ENCODE measurements at regions not wholly inside any gene's neighbourhood (a gene's known extent, or its start where the extent isn't known, plus 50 kb on each side); places are given as distances from the start of the nearest gene placed in this dataset.

DNA sequence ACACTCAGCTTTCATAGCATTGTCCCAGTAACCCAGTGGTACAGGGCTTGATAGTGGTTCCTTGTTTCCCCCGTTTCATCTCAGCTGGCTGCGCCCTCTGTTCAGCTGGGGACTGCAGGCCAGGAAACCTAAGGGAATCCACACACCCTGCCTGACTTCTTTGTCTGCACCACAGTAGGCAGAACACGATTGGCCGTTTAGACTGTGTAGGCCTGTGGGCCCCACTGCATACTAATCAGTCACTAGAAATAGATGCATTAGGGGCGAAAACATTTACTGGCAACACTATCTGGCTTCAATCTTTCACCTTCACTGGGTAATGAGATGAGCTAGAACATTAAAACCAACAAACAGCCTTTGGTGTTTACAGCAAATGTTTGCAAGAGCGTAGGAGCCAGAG lies 512.7 kb upstream of the BRINP1 start:
- H3K79me1 ChIP-seq (replicated peaks; ENCODE audit: low read length, poor library complexity, severe bottlenecking): no peaks in the 10 kb centered on the region
- no peak overlapping the region for H3K27ac ChIP-seq (ENCODE audit: low read length, poor library complexity, severe bottlenecking)
- H3K27me3 ChIP-seq (ENCODE audit: control insufficient read depth in 1 of 2, insufficient read depth in 1 of 2, low read length in 2 of 2): no peaks in the 10 kb centered on the region
- H2BK120ac ChIP-seq (ENCODE audit: low read depth, low read length): no peak overlapping the region
- H2AFZ ChIP-seq (ENCODE audit: low read depth, low read length): no peak overlapping the region
- H3K4me3 ChIP-seq (ENCODE audit: insufficient read depth in 1 of 2, low read depth in 1 of 2, low read length in 2 of 2): no peak overlapping the region
- H3K14ac ChIP-seq (ENCODE audit: low read length in 2 of 2): no peak overlapping the region
- no peaks in the 10 kb centered on the region for H3K9me3 ChIP-seq (ENCODE audit: control insufficient read depth, low read length)
- no peak overlapping the region for H3K4me2 ChIP-seq (ENCODE audit: low read length, poor library complexity, severe bottlenecking)
- H2BK15ac ChIP-seq (ENCODE audit: low read depth, poor library complexity, severe bottlenecking): no peak overlapping the region
- H3K18ac ChIP-seq (ENCODE audit: low read depth in 1 of 2, low read length in 2 of 2): no peak overlapping the region
- no peak overlapping the region for H3K9ac ChIP-seq (ENCODE audit: low read length)
- no peak overlapping the region for H3K23ac ChIP-seq (ENCODE audit: low read length in 2 of 2)
- DNase-seq: no peak
- no peak overlapping the region for H3K4ac ChIP-seq (ENCODE audit: low read depth in 1 of 2, low read length in 2 of 2)
- H2BK5ac ChIP-seq (ENCODE audit: low read depth, low read length, poor library complexity, severe bottlenecking): no peak overlapping the region
- 77% methylated on average over 6 of the region's 6 CpGs for WGBS
- no peak overlapping the region for H4K8ac ChIP-seq (ENCODE audit: low read length)
- no peaks in the 10 kb centered on the region for H3K36me3 ChIP-seq (ENCODE audit: control insufficient read depth in 1 of 2, insufficient read depth in 2 of 2, low read depth in 1 of 2, low read length in 2 of 2)
- H3K4me1 ChIP-seq (ENCODE audit: control insufficient read depth, insufficient read depth, low read depth, low read length): no peaks in the 10 kb centered on the region
- no peak overlapping the region for H2AK5ac ChIP-seq (ENCODE audit: low read length, severe bottlenecking)
- H4K91ac ChIP-seq (ENCODE audit: low read length): no peak overlapping the region
- no peak overlapping the region for H2BK12ac ChIP-seq (ENCODE audit: low read length in 2 of 2)

DNA sequence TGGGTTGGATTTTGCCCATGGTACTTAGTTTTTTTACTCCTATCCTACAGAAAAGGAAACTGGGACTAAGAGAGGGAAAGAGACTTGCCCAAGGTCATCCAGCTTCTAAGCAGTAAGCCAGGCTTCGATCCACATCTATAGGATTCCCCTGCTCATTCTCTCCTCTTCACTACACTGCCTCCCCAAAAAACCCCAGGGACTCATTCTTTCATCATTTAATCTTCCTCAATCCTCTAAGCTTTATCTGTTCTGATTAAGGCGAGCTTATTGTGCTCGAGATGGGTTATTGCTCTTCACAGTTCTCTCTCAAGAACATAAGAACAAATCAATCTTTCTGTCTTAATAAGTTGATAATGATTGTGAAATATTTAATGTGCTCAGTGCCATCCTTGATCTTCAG lies 511.1 kb upstream of the BRINP1 start:
- H3K4me1 ChIP-seq (ENCODE audit: control insufficient read depth, insufficient read depth, low read depth, low read length): no peaks in the 10 kb centered on the region

DNA sequence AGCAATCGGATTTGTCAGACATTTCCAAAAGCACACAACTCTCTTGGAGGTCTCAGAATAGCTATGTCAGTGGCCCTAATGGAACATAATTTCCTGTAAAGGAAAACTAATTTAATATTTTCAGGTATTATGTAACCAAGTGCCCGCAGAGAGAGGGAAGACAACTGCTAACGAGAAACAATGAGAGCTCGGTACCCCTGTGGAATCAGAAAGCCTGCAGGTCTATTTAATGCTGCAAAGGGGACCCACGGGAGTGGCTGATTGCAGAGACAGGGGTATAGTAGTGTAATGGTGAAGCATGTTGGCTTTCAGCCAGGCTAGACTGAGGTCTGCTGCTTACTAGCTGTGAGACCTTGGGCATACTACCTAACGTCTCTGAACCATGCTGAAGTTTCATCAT lies 508.1 kb upstream of the BRINP1 start:
- H2BK15ac ChIP-seq (ENCODE audit: low read depth, poor library complexity, severe bottlenecking): no peak overlapping the region
- no peak overlapping the region for H3K23ac ChIP-seq (ENCODE audit: low read length in 2 of 2)
- H3K79me1 ChIP-seq (replicated peaks; ENCODE audit: low read length, poor library complexity, severe bottlenecking): no peaks in the 10 kb centered on the region
- no peaks in the 10 kb centered on the region for H3K27me3 ChIP-seq (ENCODE audit: control insufficient read depth in 1 of 2, insufficient read depth in 1 of 2, low read length in 2 of 2)
- H4K8ac ChIP-seq (ENCODE audit: low read length): no peak overlapping the region
- no peak overlapping the region for H3K14ac ChIP-seq (ENCODE audit: low read length in 2 of 2)
- no peak overlapping the region for H3K27ac ChIP-seq (ENCODE audit: low read length, poor library complexity, severe bottlenecking)
- whole genome bisulfite sequencing: 70% methylated on average over 5 of the region's 6 CpGs
- H3K4me3 ChIP-seq (ENCODE audit: insufficient read depth in 1 of 2, low read depth in 1 of 2, low read length in 2 of 2): no peak overlapping the region
- no peak overlapping the region for H3K4ac ChIP-seq (ENCODE audit: low read depth in 1 of 2, low read length in 2 of 2)
- H3K9ac ChIP-seq (ENCODE audit: low read length): no peak overlapping the region
- H2BK12ac ChIP-seq (ENCODE audit: low read length in 2 of 2): no peak overlapping the region
- no peak overlapping the region for H2BK120ac ChIP-seq (ENCODE audit: low read depth, low read length)
- no peaks in the 10 kb centered on the region for H3K9me3 ChIP-seq (ENCODE audit: control insufficient read depth, low read length)
- H4K91ac ChIP-seq (ENCODE audit: low read length): no peak overlapping the region
- DNase-seq: no peak
- H3K4me1 ChIP-seq (ENCODE audit: control insufficient read depth, insufficient read depth, low read depth, low read length): no peaks in the 10 kb centered on the region
- H2AFZ ChIP-seq (ENCODE audit: low read depth, low read length): no peak overlapping the region
- H3K4me2 ChIP-seq (ENCODE audit: low read length, poor library complexity, severe bottlenecking): no peak overlapping the region
- no peak overlapping the region for H2AK5ac ChIP-seq (ENCODE audit: low read length, severe bottlenecking)
- H3K18ac ChIP-seq (ENCODE audit: low read depth in 1 of 2, low read length in 2 of 2): no peak overlapping the region
- H2BK5ac ChIP-seq (ENCODE audit: low read depth, low read length, poor library complexity, severe bottlenecking): no peak overlapping the region
- no peaks in the 10 kb centered on the region for H3K36me3 ChIP-seq (ENCODE audit: control insufficient read depth in 1 of 2, insufficient read depth in 2 of 2, low read depth in 1 of 2, low read length in 2 of 2)

More for the DNA sequence above, 511.1 kb upstream of the BRINP1 start:
- H3K4me2 ChIP-seq (ENCODE audit: low read length, poor library complexity, severe bottlenecking): no peak overlapping the region
- no peaks in the 10 kb centered on the region for H3K27me3 ChIP-seq (ENCODE audit: control insufficient read depth in 1 of 2, insufficient read depth in 1 of 2, low read length in 2 of 2)
- H3K14ac ChIP-seq (ENCODE audit: low read length in 2 of 2): no peak overlapping the region
- H3K4me3 ChIP-seq (ENCODE audit: insufficient read depth in 1 of 2, low read depth in 1 of 2, low read length in 2 of 2): no peak overlapping the region
- no peak overlapping the region for H2BK5ac ChIP-seq (ENCODE audit: low read depth, low read length, poor library complexity, severe bottlenecking)
- no peak overlapping the region for H4K8ac ChIP-seq (ENCODE audit: low read length)
- H3K9ac ChIP-seq (ENCODE audit: low read length): no peak overlapping the region
- H2BK120ac ChIP-seq (ENCODE audit: low read depth, low read length): no peak overlapping the region
- H2AK5ac ChIP-seq (ENCODE audit: low read length, severe bottlenecking): no peak overlapping the region
- H3K9me3 ChIP-seq (ENCODE audit: control insufficient read depth, low read length): no peaks in the 10 kb centered on the region
- no peak overlapping the region for H4K91ac ChIP-seq (ENCODE audit: low read length)
- no peak overlapping the region for H3K27ac ChIP-seq (ENCODE audit: low read length, poor library complexity, severe bottlenecking)
- H3K79me1 ChIP-seq (replicated peaks; ENCODE audit: low read length, poor library complexity, severe bottlenecking): no peaks in the 10 kb centered on the region
- 81% methylated on average over 2 of the region's 3 CpGs for WGBS
- H2BK15ac ChIP-seq (ENCODE audit: low read depth, poor library complexity, severe bottlenecking): no peak overlapping the region
- no peak overlapping the region for H2BK12ac ChIP-seq (ENCODE audit: low read length in 2 of 2)
- H3K23ac ChIP-seq (ENCODE audit: low read length in 2 of 2): no peak overlapping the region
- no peak overlapping the region for H2AFZ ChIP-seq (ENCODE audit: low read depth, low read length)
- H3K36me3 ChIP-seq (ENCODE audit: control insufficient read depth in 1 of 2, insufficient read depth in 2 of 2, low read depth in 1 of 2, low read length in 2 of 2): no peaks in the 10 kb centered on the region
- H3K18ac ChIP-seq (ENCODE audit: low read depth in 1 of 2, low read length in 2 of 2): no peak overlapping the region
- no peak overlapping the region for H3K4ac ChIP-seq (ENCODE audit: low read depth in 1 of 2, low read length in 2 of 2)
- no peak for DNase-seq

DNA sequence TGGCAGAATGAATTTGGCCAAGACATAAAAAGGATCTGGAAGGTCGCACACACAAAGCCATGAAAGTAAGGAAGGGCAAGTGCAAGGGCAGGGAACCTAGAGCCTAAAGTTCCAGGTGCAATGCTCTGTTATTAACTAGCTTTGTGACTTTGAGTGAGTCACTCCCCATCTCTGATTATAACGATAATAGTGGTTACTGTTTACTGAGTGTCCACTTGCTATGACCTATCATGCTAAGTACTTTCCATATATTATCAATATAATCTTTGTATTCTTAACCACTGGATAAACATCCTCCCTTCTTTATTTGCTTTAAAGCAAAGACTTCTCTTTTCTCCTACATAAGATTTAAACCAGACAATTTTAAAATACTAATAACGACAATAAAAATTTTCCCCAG lies 504.6 kb upstream of the BRINP1 start:
- Histone ChIP-seq H4K8ac (ENCODE audit: low read length) (no peak overlapping the region), H3K36me3 (ENCODE audit: control insufficient read depth in 1 of 2, insufficient read depth in 2 of 2, low read depth in 1 of 2, low read length in 2 of 2) (no peaks in the 10 kb centered on the region), H4K91ac (ENCODE audit: low read length) (no peak overlapping the region), H3K9me3 (ENCODE audit: control insufficient read depth, low read length) (no peaks in the 10 kb centered on the region), H2AK5ac (ENCODE audit: low read length, severe bottlenecking) (no peak overlapping the region), H2BK15ac (ENCODE audit: low read depth, poor library complexity, severe bottlenecking) (no peak overlapping the region), H2BK12ac (ENCODE audit: low read length in 2 of 2) (no peak overlapping the region), H3K9ac (ENCODE audit: low read length) (no peak overlapping the region), H3K23ac (ENCODE audit: low read length in 2 of 2) (no peak overlapping the region), H3K4me3 (ENCODE audit: insufficient read depth in 1 of 2, low read depth in 1 of 2, low read length in 2 of 2) (no peak overlapping the region), H3K4ac (ENCODE audit: low read depth in 1 of 2, low read length in 2 of 2) (no peak overlapping the region), H3K18ac (ENCODE audit: low read depth in 1 of 2, low read length in 2 of 2) (no peak overlapping the region), H2BK120ac (ENCODE audit: low read depth, low read length) (no peak overlapping the region), H3K79me1 (replicated peaks; ENCODE audit: low read length, poor library complexity, severe bottlenecking) (no peaks in the 10 kb centered on the region), H3K4me2 (ENCODE audit: low read length, poor library complexity, severe bottlenecking) (no peak overlapping the region), H2BK5ac (ENCODE audit: low read depth, low read length, poor library complexity, severe bottlenecking) (no peak overlapping the region), H3K27ac (ENCODE audit: low read length, poor library complexity, severe bottlenecking) (no peak overlapping the region), H3K14ac (ENCODE audit: low read length in 2 of 2) (no peak overlapping the region), H3K4me1 (ENCODE audit: control insufficient read depth, insufficient read depth, low read depth, low read length) (no peaks in the 10 kb centered on the region), H2AFZ (ENCODE audit: low read depth, low read length) (no peak overlapping the region), H3K27me3 (ENCODE audit: control insufficient read depth in 1 of 2, insufficient read depth in 1 of 2, low read length in 2 of 2) (no peaks in the 10 kb centered on the region)
- 64% methylated on average over 2 of the region's 3 CpGs for WGBS
- no peak for DNase-seq

Data from mesenchymal stem cell (in vitro differentiated cells and primary cell).